ENCODE measurements at regions not wholly inside any gene's neighbourhood (a gene's known extent, or its start where the extent isn't known, plus 50 kb on each side); places are given as distances from the start of the nearest gene placed in this dataset.

DNA sequence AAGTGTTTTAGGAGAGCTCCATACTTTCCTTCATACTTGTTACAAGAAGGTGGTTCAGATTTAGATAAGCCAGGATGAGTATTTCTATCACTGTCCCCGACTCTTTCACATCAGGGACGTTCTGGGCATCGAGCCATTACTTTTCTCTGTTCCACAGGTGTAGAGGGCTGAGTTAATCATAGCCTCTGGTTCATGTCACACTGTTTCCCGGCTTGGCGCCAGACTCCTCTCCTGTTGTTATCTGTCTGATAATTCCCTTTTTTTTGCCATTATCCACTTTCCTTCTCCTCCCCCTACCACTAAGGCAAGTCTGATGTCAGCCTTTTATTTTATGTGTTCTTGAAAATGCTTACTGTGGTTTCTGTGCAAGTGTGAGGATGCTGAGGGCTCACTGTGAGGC is 593.4 kb downstream of the UTRN start:
- TF ChIP-seq, protein P1, sequence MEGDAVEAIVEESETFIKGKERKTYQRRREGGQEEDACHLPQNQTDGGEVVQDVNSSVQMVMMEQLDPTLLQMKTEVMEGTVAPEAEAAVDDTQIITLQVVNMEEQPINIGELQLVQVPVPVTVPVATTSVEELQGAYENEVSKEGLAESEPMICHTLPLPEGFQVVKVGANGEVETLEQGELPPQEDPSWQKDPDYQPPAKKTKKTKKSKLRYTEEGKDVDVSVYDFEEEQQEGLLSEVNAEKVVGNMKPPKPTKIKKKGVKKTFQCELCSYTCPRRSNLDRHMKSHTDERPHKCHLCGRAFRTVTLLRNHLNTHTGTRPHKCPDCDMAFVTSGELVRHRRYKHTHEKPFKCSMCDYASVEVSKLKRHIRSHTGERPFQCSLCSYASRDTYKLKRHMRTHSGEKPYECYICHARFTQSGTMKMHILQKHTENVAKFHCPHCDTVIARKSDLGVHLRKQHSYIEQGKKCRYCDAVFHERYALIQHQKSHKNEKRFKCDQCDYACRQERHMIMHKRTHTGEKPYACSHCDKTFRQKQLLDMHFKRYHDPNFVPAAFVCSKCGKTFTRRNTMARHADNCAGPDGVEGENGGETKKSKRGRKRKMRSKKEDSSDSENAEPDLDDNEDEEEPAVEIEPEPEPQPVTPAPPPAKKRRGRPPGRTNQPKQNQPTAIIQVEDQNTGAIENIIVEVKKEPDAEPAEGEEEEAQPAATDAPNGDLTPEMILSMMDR (IDR thresholded peaks at IDR 0.05), result no peak
- TF ChIP-seq EZH2 (IDR thresholded peaks at IDR 0.05; ENCODE audit: borderline replicate concordance, insufficient read depth, low read depth, low read length, poor library complexity, severe bottlenecking), result no peak
